Prostate gland (tissue), 2 donors: ENCODE measurements at regions not wholly inside any gene's neighbourhood (a gene's known extent, or its start where the extent isn't known, plus 50 kb on each side); places are given as distances from the start of the nearest gene placed in this dataset.

Source experiments
- DNase-seq: peaks from one replicate; pipeline ENCODE4 v3.0.0-alpha.2; 2019; ENCODE audit warnings: low spot score
- H3K27ac ChIP-seq, 2 donors: fragments of 200-600 bp; sonication (generic); 2 replicates each; pipeline ENCODE4 v1.5.1; 2017 to 2019
- H3K27me3 ChIP-seq: fragments of 200-600 bp; sonication (generic); replicated peaks from 2 replicates; pipeline ENCODE4 v1.5.1; 2019; ENCODE audit not compliant: insufficient read depth
- H3K36me3 ChIP-seq, 2 donors: fragments of 200-600 bp; sonication (generic); 1 replicate in 1 of 2; 2 replicates in 1 of 2; pipeline versions ENCODE4 v1.5.1 to v1.8.1; 2017 to 2019
- H3K4me1 ChIP-seq: fragments of 200-600 bp; sonication (generic); replicated peaks from 2 replicates; pipeline ENCODE4 v1.5.1; 2019
- H3K4me3 ChIP-seq, 2 donors: fragments of 200-600 bp; sonication (generic); 2 replicates each; pipeline ENCODE4 v1.5.1; 2017 to 2019
- H3K9me3 ChIP-seq: fragments of 200-600 bp; sonication (generic); 2 replicates; pipeline ENCODE4 v1.5.1; 2017
- POLR2A ChIP-seq: fragments of 450-650 bp; IDR thresholded peaks from one replicate; pipeline ENCODE4 v1.6.1; 2016; ENCODE audit warnings: antibody characterized with exemption, mild to moderate bottlenecking
- POLR2AphosphoS5 ChIP-seq: sonication (generic); formaldehyde crosslinking; IDR thresholded peaks from one replicate; pipeline ENCODE4 v1.6.1; 2017; ENCODE audit warnings: antibody characterized with exemption
- WGBS: methylation state at CpG from one replicate; pipeline ENCODE4 v1.1.5; 2018; 5-methylcytosine and 5-hydroxymethylcytosine counted together
- intact Hi-C: fragments of 100-400 bp; cut with DNase I; formaldehyde crosslinking; loops from one replicate; pipeline ENCODE4 v1.14.2; 2022
- small RNA-seq, 2 donors: library from RNA; depleted of rRNA; stranded (forward); fragments of <200 nt; gene quantifications; one replicate each; pipeline ENCODE3, GENCODE V24; 2016
- TF ChIP-seq, protein P1 (sequence below), 4 experiments: fragments of 200-600 bp in 2 of 4; fragments of 450-650 bp in 2 of 4; sonication (generic) in 2 of 4; IDR thresholded peaks; 1 replicate in 3 of 4; 2 replicates in 1 of 4; pipeline ENCODE4 v1.5.1; 2016 to 2019; ENCODE audit warnings: antibody characterized with exemption in 4 of 4, mild to moderate bottlenecking in 2 of 4, moderate library complexity in 2 of 4

DNA sequence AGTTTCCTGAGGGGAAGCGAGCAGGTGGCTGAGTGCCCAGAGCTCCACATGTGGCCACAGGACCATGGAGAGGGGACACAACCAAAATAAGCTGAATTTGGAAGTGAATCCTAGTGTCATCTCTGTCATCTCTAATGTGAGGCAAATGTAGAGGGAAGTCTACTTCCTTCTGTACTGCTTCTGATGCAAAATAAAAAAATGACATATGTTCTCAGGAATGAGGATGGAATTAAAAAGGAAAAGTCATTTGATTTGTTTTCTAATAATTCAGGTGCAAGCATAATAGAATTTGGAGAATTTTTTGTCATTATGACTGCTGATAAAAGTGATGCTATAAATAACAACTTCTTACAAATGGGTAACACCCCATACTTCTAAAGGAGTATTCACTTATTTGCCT lies 59.5 kb upstream of the POU1F1 start:
- 74% methylated on average over 1 of the region's 1 CpG for WGBS
- H3K27ac ChIP-seq, result no peak overlapping the region
- no peaks in the 10 kb centered on the region for H3K36me3 ChIP-seq
- intact Hi-C loops, result no loop called here
- H3K27me3 ChIP-seq, result no peaks in the 10 kb centered on the region
- H3K9me3 ChIP-seq, result no peaks in the 10 kb centered on the region
- no peaks in the 10 kb centered on the region for H3K4me1 ChIP-seq
- H3K4me3 ChIP-seq, result no peak overlapping the region
- no peak for DNase-seq
- TF ChIP-seq POLR2AphosphoS5, result no peak
- TF ChIP-seq, protein P1, sequence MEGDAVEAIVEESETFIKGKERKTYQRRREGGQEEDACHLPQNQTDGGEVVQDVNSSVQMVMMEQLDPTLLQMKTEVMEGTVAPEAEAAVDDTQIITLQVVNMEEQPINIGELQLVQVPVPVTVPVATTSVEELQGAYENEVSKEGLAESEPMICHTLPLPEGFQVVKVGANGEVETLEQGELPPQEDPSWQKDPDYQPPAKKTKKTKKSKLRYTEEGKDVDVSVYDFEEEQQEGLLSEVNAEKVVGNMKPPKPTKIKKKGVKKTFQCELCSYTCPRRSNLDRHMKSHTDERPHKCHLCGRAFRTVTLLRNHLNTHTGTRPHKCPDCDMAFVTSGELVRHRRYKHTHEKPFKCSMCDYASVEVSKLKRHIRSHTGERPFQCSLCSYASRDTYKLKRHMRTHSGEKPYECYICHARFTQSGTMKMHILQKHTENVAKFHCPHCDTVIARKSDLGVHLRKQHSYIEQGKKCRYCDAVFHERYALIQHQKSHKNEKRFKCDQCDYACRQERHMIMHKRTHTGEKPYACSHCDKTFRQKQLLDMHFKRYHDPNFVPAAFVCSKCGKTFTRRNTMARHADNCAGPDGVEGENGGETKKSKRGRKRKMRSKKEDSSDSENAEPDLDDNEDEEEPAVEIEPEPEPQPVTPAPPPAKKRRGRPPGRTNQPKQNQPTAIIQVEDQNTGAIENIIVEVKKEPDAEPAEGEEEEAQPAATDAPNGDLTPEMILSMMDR (IDR thresholded peaks at IDR 0.05), result no peak

DNA sequence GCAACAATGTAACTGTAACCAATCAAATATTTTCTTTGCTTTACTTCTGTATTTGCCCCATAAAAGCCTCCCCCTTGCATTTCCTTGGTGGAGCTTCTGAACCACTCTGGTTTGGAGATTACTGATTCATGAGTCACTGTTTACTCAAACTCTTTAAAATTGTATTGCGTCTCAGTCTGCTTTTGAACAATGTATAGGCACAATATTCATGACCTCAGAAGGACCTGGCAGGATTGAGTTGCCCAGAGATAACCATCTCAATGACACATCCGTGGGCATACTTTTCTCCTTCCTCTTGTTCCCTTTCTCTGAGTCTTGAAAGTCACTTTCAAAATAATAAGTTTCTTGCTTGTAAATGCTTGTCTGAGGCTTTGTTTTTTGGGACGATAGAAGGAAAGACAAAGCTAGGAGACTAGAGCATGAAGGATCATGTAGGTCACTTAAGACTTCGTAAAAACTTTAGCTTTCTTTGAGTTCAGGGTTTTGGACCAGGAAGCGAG lies 57.1 kb upstream of the POU1F1 start:
- Histone ChIP-seq H3K4me3 (no peak overlapping the region), H3K36me3 (no peaks in the 10 kb centered on the region), H3K4me1 (no peaks in the 10 kb centered on the region), H3K27me3 (no peaks in the 10 kb centered on the region), H3K27ac (peak overlapping the region in 1 of 2 donors; percentile 38), H3K9me3 (no peaks in the 10 kb centered on the region)
- intact Hi-C loops, result no loop called here
- DNase-seq, result peak; percentile 19
- TF ChIP-seq POLR2A (no peak), POLR2AphosphoS5 (peak; percentile 37)
- 33% methylated on average over 5 of the region's 5 CpGs for WGBS

- 60% methylated on average over 6 of the region's 6 CpGs for WGBS
- H3K9me3 ChIP-seq, result no peaks in the 10 kb centered on the region
Measured at GRCh38 chr3:87332789-87333188, 56.4 kb upstream of the POU1F1 start.

DNA sequence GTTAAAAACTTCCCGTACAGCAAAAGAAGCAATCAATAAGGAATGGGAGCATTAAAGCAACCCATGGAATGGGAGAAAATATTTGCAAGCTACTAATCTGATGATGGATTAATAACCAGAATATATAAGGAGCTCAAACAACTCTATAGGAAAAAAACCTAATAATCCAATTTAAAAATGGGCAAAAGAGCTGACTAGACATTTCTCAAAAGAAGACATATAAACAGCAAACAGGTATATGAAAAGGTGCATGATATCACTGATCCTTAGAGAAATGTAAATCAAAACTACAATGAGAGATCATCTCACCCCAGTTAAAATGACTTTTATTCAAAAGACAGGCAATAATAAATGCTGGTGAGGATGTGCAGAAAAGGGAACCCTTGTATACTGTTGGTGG lies 52.7 kb upstream of the POU1F1 start:
- intact Hi-C loops, result no loop called here
- Histone ChIP-seq H3K27me3 (no peaks in the 10 kb centered on the region), H3K27ac (no peak overlapping the region), H3K36me3 (no peaks in the 10 kb centered on the region), H3K4me3 (no peak overlapping the region), H3K9me3 (no peaks in the 10 kb centered on the region), H3K4me1 (no peaks in the 10 kb centered on the region)
- TF ChIP-seq POLR2A (no peak), POLR2AphosphoS5 (no peak)
- TF ChIP-seq, protein P1 (IDR thresholded peaks at IDR 0.05), result no peak
- 46% methylated on average over 1 of the region's 1 CpG for WGBS
- DNase-seq, result no peak

More at GRCh38 chr3:87332789-87333188, 56.4 kb upstream of the POU1F1 start:
- Histone ChIP-seq H3K4me3 (no peak overlapping the region), H3K27ac (no peak overlapping the region), H3K27me3 (no peaks in the 10 kb centered on the region), H3K36me3 (no peaks in the 10 kb centered on the region), H3K4me1 (no peaks in the 10 kb centered on the region)
- TF ChIP-seq POLR2A (no peak), POLR2AphosphoS5 (no peak)
- TF ChIP-seq, protein P1 (IDR thresholded peaks at IDR 0.05), result no peak
- DNase-seq, result no peak
- intact Hi-C loops, result no loop called here

Small RNA genes lying in the stretch of these regions (small RNA-seq; reads per million reads assigned to genes)
- gene RNU6-873P (0 reads per million in 2 donors), gene RNU6ATAC6P (0 reads per million in 2 donors)
